Transverse colon (tissue), 3 donors: ENCODE measurements at regions not wholly inside any gene's neighbourhood (a gene's known extent, or its start where the extent isn't known, plus 50 kb on each side); places are given as distances from the start of the nearest gene placed in this dataset.

Source experiments
- CTCF ChIP-seq, 5 experiments: fragments of 200-600 bp in 3 of 5; fragments of 450-650 bp in 2 of 5; sonication (generic) in 3 of 5; IDR thresholded peaks; 1 replicate in 2 of 5; 2 replicates in 3 of 5; pipeline ENCODE4 v1.5.1; 2016 to 2017; ENCODE audit warnings: antibody characterized with exemption in 5 of 5, inconsistent platforms in 3 of 5, mild to moderate bottlenecking in 2 of 5, moderate library complexity in 1 of 5
- POLR2A ChIP-seq: fragments of 450-650 bp; IDR thresholded peaks from one replicate; pipeline ENCODE4 v1.6.1; 2016; ENCODE audit warnings: antibody characterized with exemption, mild to moderate bottlenecking, moderate library complexity

- TF ChIP-seq POLR2A (no peak), CTCF (IDR thresholded peaks at IDR 0.05) (no peak)
Measured at GRCh38 chr2:143852759-143853158, 667.2 kb downstream of the ZEB2 start.
